WTC11 (cell line): ENCODE measurements at regions not wholly inside any gene's neighbourhood (a gene's known extent, or its start where the extent isn't known, plus 50 kb on each side); places are given as distances from the start of the nearest gene placed in this dataset.

Source experiments
- ATAC-seq: fragments of 200-7000 bp; cut with Tn5 transposase; 2 replicates; pipeline ENCODE4 v1.10.0; 2021; ENCODE audit warnings: mild to moderate bottlenecking, moderate library complexity
- CTCF ChIA-PET: fragments of 300-600 bp; sonication (Branson Sonifier 250); formaldehyde crosslinking; loops from one replicate; lab custom pipeline; 2021; ENCODE audit warnings: antibody characterized with exemption; lab: Charles Lee
- POLR2A ChIA-PET: fragments of 350-600 bp; sonication (Branson Sonifier 250); formaldehyde crosslinking; loops from one replicate; lab custom pipeline; 2021; ENCODE audit warnings: antibody characterized with exemption; lab: Charles Lee
- DNase-seq: peaks from one replicate; pipeline ENCODE4 v3.0.0; 2021; ENCODE audit warnings: low spot score
- H3K27ac Mint-ChIP-seq: 2 replicates; pipeline ENCODE4 v1.8.0; 2021; ENCODE audit warnings: mixed read lengths
- H3K27me3 Mint-ChIP-seq: 2 replicates; pipeline ENCODE4 v1.8.0; 2021; ENCODE audit warnings: low read depth, mild to moderate bottlenecking, moderate library complexity, mixed read lengths
- H3K36me3 Mint-ChIP-seq: 2 replicates; pipeline ENCODE4 v1.8.0; 2021; ENCODE audit warnings: mixed read lengths
- H3K4me1 Mint-ChIP-seq: 2 replicates; pipeline ENCODE4 v1.8.0; 2022; ENCODE audit warnings: mixed read lengths
- H3K4me3 Mint-ChIP-seq: 2 replicates; pipeline ENCODE4 v1.8.0; 2021; ENCODE audit warnings: mild to moderate bottlenecking, moderate library complexity, mixed read lengths
- H3K9me3 Mint-ChIP-seq: 2 replicates; pipeline ENCODE4 v1.8.0; 2021; ENCODE audit warnings: mixed read lengths
- ESRRA ChIP-seq: sonication (generic); formaldehyde crosslinking; IDR thresholded peaks from 2 replicates; pipeline ENCODE4 v1.8.1; 2022; ENCODE audit warnings: mild to moderate bottlenecking, missing genetic modification reagents, borderline replicate concordance
- GABPB1 ChIP-seq: sonication (generic); formaldehyde crosslinking; IDR thresholded peaks from 2 replicates; pipeline ENCODE4 v1.8.1; 2023; ENCODE audit warnings: mild to moderate bottlenecking, missing genetic modification reagents
- HMGA2 ChIP-seq: fragments of 250-450 bp; sonication (Bioruptor Pico); IDR thresholded peaks from 2 replicates; pipeline ENCODE4 v1.4.0; 2021; ENCODE audit warnings: mild to moderate bottlenecking, moderate library complexity
- KAT7 ChIP-seq: sonication (generic); formaldehyde crosslinking; IDR thresholded peaks from 2 replicates; pipeline ENCODE4 v1.8.1; 2023; ENCODE audit warnings: missing genetic modification reagents, mild to moderate bottlenecking, borderline replicate concordance
- RELA ChIP-seq: sonication (generic); formaldehyde crosslinking; IDR thresholded peaks from 2 replicates; pipeline ENCODE4 v1.8.1; 2022; ENCODE audit warnings: missing genetic modification reagents, mild to moderate bottlenecking, borderline replicate concordance
- SOX15 ChIP-seq: fragments of 250-450 bp; sonication (Bioruptor Pico); IDR thresholded peaks from 2 replicates; pipeline ENCODE4 v1.9.0; 2021; ENCODE audit warnings: mild to moderate bottlenecking
- TEAD1 ChIP-seq: sonication (generic); formaldehyde crosslinking; IDR thresholded peaks from 2 replicates; pipeline ENCODE4 v1.8.0; 2022; ENCODE audit warnings: mild to moderate bottlenecking, missing genetic modification reagents
- TEAD4 ChIP-seq: sonication (generic); formaldehyde crosslinking; IDR thresholded peaks from 2 replicates; pipeline ENCODE4 v1.8.0; 2022; ENCODE audit warnings: mild to moderate bottlenecking, missing genetic modification reagents
- ZBTB21 ChIP-seq: sonication (generic); formaldehyde crosslinking; IDR thresholded peaks from 2 replicates; pipeline ENCODE4 v1.8.1; 2023; ENCODE audit warnings: mild to moderate bottlenecking, missing genetic modification reagents, borderline replicate concordance
- ZNF671 ChIP-seq: fragments of 250-450 bp; sonication (Bioruptor Pico); IDR thresholded peaks from 2 replicates; pipeline ENCODE4 v1.8.0; 2021; ENCODE audit warnings: mild to moderate bottlenecking
- TF ChIP-seq, protein P1 (sequence below): sonication (generic); formaldehyde crosslinking; IDR thresholded peaks from 2 replicates; pipeline ENCODE4 v1.8.1; 2022; ENCODE audit warnings: low read depth, missing genetic modification reagents, borderline replicate concordance
- TF ChIP-seq, protein P2 (sequence below): sonication (generic); formaldehyde crosslinking; IDR thresholded peaks from 2 replicates; pipeline ENCODE4 v1.8.0; 2022; ENCODE audit warnings: missing genetic modification reagents
- TF ChIP-seq, protein P3 (sequence below): fragments of 250-450 bp; sonication (Bioruptor Pico); IDR thresholded peaks from 2 replicates; pipeline ENCODE4 v1.9.0; 2021; ENCODE audit warnings: mild to moderate bottlenecking, borderline replicate concordance
- TF ChIP-seq, protein P4 (sequence below): sonication (generic); formaldehyde crosslinking; conservative IDR thresholded peaks from 2 replicates; pipeline ENCODE4 v1.8.1; 2022; ENCODE audit warnings: mild to moderate bottlenecking, missing genetic modification reagents
- TF ChIP-seq, protein P5 (sequence below): sonication (generic); formaldehyde crosslinking; IDR thresholded peaks from 2 replicates; pipeline ENCODE4 v1.8.1; 2023; ENCODE audit warnings: mild to moderate bottlenecking, missing genetic modification reagents

DNA sequence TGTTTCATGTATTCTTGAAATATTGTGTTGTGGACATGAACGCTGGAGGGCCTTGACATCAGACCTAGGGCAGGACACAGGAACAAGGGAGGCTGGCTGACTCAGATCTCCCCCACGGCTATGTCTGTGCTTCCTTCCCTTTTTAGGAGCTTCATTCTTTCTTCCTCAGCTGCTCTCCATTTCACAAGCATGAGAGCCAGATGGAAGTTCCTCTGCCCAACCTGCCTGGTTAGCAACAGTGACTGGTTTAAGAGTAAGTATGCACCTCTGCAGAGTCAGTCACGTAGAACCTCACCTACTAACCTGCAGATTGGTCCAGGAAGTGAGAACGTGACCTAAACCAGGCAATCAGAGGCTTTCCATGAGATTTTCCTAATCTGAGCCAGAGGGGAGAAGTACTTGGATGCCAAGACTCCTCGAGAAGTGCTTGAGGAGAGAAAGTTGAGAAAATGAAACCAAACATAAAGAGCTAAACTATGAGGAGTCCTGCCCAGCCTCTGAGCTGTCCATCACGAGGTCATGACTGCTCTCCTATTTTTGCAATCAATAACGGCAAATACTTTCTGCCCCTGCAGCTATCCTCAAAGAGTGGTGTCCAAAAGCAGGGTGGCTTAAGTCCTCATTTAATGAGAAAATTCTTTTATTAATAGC, 465.2 kb upstream of the CITED2 start (continued):
- TF ChIP-seq, protein P1, sequence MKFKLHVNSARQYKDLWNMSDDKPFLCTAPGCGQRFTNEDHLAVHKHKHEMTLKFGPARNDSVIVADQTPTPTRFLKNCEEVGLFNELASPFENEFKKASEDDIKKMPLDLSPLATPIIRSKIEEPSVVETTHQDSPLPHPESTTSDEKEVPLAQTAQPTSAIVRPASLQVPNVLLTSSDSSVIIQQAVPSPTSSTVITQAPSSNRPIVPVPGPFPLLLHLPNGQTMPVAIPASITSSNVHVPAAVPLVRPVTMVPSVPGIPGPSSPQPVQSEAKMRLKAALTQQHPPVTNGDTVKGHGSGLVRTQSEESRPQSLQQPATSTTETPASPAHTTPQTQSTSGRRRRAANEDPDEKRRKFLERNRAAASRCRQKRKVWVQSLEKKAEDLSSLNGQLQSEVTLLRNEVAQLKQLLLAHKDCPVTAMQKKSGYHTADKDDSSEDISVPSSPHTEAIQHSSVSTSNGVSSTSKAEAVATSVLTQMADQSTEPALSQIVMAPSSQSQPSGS (CRISPR knock-in tag) = no peak
- TF ChIP-seq KAT7 (CRISPR knock-in tag) = no peak
- TF ChIP-seq, protein P2, sequence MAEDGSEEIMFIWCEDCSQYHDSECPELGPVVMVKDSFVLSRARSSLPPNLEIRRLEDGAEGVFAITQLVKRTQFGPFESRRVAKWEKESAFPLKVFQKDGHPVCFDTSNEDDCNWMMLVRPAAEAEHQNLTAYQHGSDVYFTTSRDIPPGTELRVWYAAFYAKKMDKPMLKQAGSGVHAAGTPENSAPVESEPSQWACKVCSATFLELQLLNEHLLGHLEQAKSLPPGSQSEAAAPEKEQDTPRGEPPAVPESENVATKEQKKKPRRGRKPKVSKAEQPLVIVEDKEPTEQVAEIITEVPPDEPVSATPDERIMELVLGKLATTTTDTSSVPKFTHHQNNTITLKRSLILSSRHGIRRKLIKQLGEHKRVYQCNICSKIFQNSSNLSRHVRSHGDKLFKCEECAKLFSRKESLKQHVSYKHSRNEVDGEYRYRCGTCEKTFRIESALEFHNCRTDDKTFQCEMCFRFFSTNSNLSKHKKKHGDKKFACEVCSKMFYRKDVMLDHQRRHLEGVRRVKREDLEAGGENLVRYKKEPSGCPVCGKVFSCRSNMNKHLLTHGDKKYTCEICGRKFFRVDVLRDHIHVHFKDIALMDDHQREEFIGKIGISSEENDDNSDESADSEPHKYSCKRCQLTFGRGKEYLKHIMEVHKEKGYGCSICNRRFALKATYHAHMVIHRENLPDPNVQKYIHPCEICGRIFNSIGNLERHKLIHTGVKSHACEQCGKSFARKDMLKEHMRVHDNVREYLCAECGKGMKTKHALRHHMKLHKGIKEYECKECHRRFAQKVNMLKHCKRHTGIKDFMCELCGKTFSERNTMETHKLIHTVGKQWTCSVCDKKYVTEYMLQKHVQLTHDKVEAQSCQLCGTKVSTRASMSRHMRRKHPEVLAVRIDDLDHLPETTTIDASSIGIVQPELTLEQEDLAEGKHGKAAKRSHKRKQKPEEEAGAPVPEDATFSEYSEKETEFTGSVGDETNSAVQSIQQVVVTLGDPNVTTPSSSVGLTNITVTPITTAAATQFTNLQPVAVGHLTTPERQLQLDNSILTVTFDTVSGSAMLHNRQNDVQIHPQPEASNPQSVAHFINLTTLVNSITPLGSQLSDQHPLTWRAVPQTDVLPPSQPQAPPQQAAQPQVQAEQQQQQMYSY (CRISPR knock-in tag) = no peak
- TF ChIP-seq, protein P3, sequence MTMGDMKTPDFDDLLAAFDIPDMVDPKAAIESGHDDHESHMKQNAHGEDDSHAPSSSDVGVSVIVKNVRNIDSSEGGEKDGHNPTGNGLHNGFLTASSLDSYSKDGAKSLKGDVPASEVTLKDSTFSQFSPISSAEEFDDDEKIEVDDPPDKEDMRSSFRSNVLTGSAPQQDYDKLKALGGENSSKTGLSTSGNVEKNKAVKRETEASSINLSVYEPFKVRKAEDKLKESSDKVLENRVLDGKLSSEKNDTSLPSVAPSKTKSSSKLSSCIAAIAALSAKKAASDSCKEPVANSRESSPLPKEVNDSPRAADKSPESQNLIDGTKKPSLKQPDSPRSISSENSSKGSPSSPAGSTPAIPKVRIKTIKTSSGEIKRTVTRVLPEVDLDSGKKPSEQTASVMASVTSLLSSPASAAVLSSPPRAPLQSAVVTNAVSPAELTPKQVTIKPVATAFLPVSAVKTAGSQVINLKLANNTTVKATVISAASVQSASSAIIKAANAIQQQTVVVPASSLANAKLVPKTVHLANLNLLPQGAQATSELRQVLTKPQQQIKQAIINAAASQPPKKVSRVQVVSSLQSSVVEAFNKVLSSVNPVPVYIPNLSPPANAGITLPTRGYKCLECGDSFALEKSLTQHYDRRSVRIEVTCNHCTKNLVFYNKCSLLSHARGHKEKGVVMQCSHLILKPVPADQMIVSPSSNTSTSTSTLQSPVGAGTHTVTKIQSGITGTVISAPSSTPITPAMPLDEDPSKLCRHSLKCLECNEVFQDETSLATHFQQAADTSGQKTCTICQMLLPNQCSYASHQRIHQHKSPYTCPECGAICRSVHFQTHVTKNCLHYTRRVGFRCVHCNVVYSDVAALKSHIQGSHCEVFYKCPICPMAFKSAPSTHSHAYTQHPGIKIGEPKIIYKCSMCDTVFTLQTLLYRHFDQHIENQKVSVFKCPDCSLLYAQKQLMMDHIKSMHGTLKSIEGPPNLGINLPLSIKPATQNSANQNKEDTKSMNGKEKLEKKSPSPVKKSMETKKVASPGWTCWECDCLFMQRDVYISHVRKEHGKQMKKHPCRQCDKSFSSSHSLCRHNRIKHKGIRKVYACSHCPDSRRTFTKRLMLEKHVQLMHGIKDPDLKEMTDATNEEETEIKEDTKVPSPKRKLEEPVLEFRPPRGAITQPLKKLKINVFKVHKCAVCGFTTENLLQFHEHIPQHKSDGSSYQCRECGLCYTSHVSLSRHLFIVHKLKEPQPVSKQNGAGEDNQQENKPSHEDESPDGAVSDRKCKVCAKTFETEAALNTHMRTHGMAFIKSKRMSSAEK (CRISPR knock-in tag) = no peak

DNA sequence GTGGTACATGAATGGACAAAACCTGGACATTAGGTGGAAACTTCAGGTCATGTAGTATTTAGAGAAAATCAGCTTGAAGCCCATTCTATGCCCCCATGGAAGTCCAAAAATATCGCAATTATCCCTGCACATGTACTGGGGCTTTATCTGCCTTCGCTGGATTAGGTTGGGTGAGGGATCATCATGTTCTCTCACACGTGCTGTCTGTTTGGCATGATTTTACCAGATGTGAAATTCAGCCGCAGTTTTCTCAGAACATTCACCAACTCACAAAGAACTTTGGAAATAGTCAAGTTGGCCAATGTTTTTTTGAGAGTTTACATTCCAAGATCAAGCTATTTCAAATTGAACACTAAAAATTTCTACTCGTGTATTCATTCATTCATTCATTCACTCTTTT, 459.8 kb upstream of the CITED2 start:
- no peak overlapping the region for H3K4me3 Mint-ChIP-seq
- POLR2A ChIA-PET = no interaction called here

More for the DNA sequence above, 459.8 kb upstream of the CITED2 start:
- H3K4me1 Mint-ChIP-seq = no peaks in the 10 kb centered on the region
- no peak for TF ChIP-seq GABPB1 (CRISPR knock-in tag)
- no peak for TF ChIP-seq HMGA2 (CRISPR knock-in tag)
- no peak for TF ChIP-seq ESRRA
- TF ChIP-seq, protein P4, sequence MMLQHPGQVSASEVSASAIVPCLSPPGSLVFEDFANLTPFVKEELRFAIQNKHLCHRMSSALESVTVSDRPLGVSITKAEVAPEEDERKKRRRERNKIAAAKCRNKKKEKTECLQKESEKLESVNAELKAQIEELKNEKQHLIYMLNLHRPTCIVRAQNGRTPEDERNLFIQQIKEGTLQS (CRISPR knock-in tag) = no peak
- TF ChIP-seq RELA (CRISPR knock-in tag) = no peak
- TF ChIP-seq, protein P5, sequence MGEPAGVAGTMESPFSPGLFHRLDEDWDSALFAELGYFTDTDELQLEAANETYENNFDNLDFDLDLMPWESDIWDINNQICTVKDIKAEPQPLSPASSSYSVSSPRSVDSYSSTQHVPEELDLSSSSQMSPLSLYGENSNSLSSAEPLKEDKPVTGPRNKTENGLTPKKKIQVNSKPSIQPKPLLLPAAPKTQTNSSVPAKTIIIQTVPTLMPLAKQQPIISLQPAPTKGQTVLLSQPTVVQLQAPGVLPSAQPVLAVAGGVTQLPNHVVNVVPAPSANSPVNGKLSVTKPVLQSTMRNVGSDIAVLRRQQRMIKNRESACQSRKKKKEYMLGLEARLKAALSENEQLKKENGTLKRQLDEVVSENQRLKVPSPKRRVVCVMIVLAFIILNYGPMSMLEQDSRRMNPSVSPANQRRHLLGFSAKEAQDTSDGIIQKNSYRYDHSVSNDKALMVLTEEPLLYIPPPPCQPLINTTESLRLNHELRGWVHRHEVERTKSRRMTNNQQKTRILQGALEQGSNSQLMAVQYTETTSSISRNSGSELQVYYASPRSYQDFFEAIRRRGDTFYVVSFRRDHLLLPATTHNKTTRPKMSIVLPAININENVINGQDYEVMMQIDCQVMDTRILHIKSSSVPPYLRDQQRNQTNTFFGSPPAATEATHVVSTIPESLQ (CRISPR knock-in tag) = no peak
- no peak for TF ChIP-seq TEAD4 (CRISPR knock-in tag)
- TF ChIP-seq ZNF671 (CRISPR knock-in tag) = no peak
- no peak for TF ChIP-seq TEAD1 (CRISPR knock-in tag)
- TF ChIP-seq, protein P1 (CRISPR knock-in tag) = no peak
- TF ChIP-seq ZBTB21 (CRISPR knock-in tag) = no peak
- TF ChIP-seq SOX15 (CRISPR knock-in tag) = no peak
- TF ChIP-seq, all 79 proteins: peak for 0
- CTCF ChIA-PET = no interaction called here
- Mint-ChIP-seq H3K27ac (no peak overlapping the region), H3K27me3 (no peaks in the 10 kb centered on the region), H3K9me3 (peaks cover 10% of the 10 kb centered on the region), H3K36me3 (no peaks in the 10 kb centered on the region; the same call in 1 of the 2 replicates)
- ATAC-seq (no peak), DNase-seq (no peak)
